Stimulated activated CD4-positive, alpha-beta T cell treated with anti-CD3 and anti-CD28 coated beads, Interleukin-15, amount 100 ng/mL, for 1 hour (primary cell): ENCODE measurements at regions not wholly inside any gene's neighbourhood (a gene's known extent, or its start where the extent isn't known, plus 50 kb on each side); places are given as distances from the start of the nearest gene placed in this dataset.
"Not testable (repeated sequence)": the region's sequence is repeated elsewhere in the genome, so short reads cannot be mapped to it uniquely, and the experiment has no call there.

ENCODE experiments used
- DNase-seq, 2 donors: peaks; one replicate each; pipeline ENCODE4 v3.0.0-alpha.2; 2020; ENCODE audit warnings: low read depth in 1 of 2, low spot score in 1 of 2

- peak in 1 of 2 donors; percentile 8 for DNase-seq
These were observed 134.4 kb upstream of the FAM3C start for GRCh38 chr7:121530227-121531174.

- no peak for DNase-seq
These were observed 132.9 kb upstream of the FAM3C start for GRCh38 chr7:121529003-121529402.

- not testable (repeated sequence) for DNase-seq
These were observed 130.1 kb upstream of the FAM3C start for GRCh38 chr7:121526210-121526609.

- DNase-seq: no peak
These were observed 129.2 kb upstream of the FAM3C start for GRCh38 chr7:121525155-121525819.

DNA sequence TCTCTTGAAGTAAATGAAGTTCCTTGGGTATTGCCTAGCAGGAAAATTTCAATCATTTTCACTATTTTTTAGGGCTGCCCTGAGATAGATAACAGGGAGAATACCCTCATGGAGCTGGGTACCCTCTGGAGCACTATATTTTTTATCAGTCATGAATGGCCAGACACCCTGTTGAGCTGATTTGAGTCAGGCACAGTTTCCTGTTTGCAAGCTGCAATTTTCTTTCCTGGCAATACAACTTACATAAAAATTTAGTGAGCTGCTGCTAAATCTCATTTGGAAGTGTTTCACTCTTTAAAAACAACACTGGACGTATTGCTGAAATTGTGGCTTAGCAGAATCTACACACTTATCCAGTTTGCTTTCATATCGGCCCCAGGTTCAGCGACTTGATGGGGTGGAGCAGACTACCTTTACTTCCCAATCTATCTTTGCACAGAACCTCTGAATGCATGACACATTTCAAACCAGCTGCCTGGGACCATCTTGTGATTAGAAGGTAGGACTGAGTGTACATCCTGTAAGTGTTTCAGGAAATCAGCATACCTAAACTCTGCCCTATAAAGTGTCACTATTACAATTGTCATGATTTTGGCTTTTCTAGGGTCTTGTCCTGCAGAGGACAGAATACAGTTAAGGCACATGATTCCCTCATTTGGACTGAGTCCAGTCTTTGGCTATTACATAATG lies 125.7 kb upstream of the FAM3C start:
- no peak for DNase-seq

GRCh38 chr7:121520911-121521310 lies 124.8 kb upstream of the FAM3C start:
- DNase-seq: no peak

DNA sequence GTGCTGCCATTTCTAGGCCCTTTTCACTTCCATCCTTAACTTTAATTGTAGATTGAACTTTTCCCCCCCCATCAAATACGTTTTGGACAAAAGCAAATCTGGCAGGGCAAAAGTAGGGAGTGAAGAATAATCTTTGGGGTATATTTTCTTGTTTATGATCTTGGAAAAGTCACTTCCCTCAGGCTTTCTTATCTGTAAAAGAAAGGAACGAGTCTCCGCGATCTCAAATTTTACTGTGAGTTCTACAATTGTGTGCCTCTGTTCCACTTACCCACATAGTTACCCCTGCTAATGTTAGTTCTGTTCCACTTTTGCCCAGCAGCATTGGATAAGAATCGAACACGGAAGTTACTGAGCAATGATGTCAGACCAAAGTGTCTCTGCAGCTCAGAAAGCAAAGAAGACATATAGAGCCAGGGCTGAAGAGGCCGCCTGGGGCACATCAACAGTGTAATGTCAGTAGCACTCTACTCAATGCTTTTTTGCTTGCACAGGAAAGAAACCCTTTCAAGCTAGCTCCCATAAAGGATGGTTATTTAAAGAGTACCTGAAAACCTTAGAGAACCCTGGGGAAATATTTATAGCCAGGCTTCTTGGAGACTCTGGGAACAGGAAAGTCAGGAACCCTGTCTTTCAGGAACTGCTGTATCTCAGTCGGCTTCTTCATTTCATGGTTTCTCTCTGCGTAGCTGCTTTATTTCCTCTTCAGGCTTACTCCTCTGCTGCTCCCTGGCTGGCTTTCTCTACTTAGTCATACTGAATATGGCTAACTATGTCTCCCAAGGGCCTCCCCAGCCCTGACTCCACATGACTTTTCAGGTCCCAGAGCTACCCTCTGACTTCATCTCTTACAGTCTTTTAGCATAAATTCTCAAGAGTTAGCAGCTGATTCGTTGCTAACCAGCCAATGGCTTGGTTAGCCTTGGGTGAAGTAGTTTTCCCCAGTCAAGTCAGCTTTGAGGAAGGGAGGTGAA lies 123.7 kb upstream of the FAM3C start:
- DNase-seq: no peak

- no peak for DNase-seq
These were observed 121.5 kb upstream of the FAM3C start for GRCh38 chr7:121517591-121517990.

- DNase-seq: no peak
These were observed 120.7 kb upstream of the FAM3C start for GRCh38 chr7:121516821-121517220.

DNA sequence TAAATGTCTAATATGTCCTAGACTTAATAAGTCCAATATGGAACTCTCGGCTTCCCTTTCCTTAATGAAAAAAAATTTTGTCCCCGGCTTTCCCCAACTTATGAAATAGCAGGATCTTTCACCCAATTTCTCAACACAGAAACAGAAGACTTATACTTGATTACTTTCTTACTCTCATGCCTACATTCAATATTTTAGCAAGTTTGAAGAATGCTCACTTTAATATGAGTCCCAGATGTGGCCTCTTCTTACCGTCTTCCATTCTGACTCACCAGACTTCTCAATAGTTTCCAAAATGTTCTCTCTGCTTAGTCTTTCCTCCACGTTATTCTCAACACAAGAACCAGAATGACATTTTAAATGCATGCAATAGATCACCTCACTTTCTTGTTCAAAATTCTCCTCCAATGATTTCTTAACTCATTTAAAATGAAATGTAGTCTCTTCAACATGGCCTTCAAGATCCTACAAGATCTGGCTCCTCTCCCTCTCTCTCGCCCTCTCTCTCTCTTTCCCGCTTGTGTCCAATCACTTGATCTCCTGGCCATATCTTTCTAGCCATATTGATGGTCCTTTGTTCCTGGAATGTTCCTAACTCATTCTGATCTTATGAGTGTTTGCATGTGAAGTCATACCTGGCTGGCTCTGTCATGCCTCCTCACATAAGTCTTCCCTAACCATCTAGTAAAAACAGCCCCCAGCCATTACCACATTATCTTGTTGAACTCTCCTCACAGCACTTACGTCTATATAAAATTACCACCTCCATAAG lies 119.7 kb upstream of the FAM3C start:
- DNase-seq: no peak

DNA sequence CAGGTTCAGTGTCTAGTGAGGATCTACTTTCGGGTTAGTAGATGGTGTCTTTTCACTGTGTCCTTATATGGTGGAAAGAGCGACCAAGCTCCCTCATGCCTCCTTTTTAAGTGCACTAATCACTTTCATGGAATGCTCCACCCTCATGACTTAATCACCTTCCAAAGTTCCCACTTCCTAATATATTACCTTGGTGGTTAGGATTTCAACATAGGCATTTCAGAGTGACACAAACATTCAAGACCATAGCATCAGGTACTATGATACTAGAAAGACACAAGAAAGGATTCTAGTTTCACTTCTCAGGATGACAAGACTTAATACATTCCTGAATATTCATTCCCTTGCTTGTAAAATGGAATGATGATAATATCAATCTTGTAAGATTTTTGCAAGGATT lies 119.1 kb upstream of the FAM3C start:
- no peak for DNase-seq

GRCh38 chr7:121513105-121513504 lies 117.0 kb upstream of the FAM3C start:
- DNase-seq: no peak

DNA sequence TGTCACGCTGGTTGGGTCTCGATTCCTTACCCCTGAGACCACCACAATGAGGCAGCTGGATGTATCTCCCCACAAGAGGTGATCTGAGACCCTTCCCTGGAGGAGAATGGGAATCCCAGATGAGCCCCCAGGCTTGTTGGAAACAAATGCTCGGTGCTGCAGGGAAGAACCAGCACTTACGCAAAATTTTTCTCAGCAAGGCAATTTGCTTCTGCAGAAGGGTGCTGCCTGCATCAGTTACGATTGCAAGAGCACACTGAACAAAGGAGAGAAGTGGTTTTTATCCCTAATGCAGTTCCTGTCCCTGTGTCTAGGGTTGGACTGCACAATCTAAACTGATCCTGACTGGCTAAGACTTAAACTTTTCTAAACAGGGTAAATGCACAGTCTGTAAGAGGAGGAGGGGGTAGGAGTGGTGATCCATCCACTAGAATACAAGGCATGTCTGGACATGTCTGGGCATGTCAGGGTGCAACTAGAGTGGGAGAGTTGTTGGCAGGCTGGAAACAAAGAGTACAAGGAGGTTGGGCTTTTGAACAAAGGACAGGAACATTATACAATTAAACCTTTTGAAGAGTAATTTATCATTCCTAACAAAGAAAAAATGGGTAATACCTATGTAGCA lies 114.9 kb upstream of the FAM3C start:
- no peak for DNase-seq

GRCh38 chr7:121510302-121510701 lies 114.2 kb upstream of the FAM3C start:
- DNase-seq: no peak

DNA sequence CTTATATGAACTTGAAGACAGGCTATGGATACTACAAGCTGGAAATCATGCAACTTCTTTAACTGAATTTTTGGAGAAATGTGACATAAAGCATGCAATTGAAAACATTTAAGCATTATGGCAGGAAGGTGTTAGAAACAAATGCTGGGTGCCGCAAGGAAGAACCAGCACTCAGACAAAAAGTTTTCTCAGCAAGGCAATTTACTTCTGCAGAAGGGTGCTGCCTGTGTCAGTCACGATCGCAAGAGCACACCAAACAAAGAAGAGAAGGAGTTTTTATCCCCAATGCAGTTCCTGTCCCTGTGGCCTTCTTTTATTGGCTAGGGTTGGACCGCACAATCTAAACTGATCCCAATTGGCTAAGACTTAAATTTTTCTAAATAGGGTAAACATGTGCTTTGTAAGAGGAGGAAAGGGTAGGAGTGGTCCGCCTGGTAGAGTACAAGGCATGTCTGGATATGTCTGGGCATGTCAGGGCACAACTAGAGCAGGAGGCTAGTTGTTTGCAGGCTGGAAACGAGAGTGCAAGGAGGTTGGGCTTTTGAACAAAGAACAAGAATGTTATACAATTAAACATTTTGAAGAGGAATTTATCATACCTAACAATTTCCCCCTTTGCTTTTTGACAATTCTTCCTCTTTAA lies 109.6 kb upstream of the FAM3C start:
- no peak for DNase-seq

- DNase-seq: no peak
These were observed 108.9 kb upstream of the FAM3C start for GRCh38 chr7:121505021-121505420.

DNA sequence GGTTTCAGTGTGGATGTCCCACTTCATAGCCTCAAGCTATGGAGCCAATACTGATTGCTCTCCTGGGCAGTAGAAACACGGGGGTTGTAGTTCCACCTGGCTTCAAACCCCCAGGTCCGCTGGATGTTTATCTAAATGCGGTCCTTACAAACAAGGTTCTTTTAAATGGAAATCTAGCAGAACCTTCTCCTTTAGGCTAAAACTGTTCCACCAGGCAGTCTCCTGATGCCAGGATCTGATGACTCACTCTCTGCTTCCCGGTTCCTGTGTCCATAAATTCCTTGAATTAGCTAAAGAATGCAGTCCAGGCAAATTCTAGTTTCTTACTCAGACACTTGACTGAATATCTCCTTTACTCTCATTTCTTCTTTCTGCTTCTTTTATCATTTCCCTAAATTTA lies 108.4 kb upstream of the FAM3C start:
- no peak for DNase-seq

DNA sequence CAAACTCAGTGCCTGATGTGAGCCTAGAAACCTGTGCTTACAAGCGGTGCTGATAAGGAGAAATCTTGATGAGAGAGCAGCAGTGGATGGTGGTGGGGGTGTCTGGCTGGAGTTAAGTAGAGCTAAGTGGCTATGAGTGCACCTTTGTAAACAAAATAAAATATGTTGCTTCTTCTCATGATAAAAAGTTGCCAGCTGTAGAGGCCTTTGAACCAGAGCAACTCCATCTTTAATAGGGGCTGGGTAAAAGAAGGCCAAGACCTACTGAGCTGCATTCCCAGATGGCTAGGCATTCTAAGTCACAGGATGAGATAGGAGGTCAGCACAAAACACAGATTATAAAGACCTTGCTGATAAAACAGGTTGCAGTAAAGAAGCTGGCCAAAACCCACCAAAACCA lies 107.6 kb upstream of the FAM3C start:
- no peak for DNase-seq

GRCh38 chr7:121503039-121503438 lies 106.9 kb upstream of the FAM3C start:
- DNase-seq: no peak
